Fibroblast of villous mesenchyme (primary cell): ENCODE measurements at regions not wholly inside any gene's neighbourhood (a gene's known extent, or its start where the extent isn't known, plus 50 kb on each side); places are given as distances from the start of the nearest gene placed in this dataset.

Source experiments
- DNase-seq: peaks from one replicate; pipeline ENCODE4 v3.0.0-alpha.2; 2010; ENCODE audit warnings: low read depth
- H3K4me3 ChIP-seq: 2 replicates; pipeline ENCODE4 v1.5.1; 2011; ENCODE audit warnings: low read depth, mild to moderate bottlenecking, low read length
- CTCF ChIP-seq: IDR thresholded peaks from 2 replicates; pipeline ENCODE4 v1.5.1; 2012; ENCODE audit warnings: low read depth, mild to moderate bottlenecking, low read length; ENCODE audit not compliant: insufficient read depth

GRCh38 chr6:140070846-140071473, 696.5 kb upstream of the CITED2 start:
- H3K4me3 ChIP-seq, result no peak overlapping the region
- DNase-seq, result peak; percentile 89
- TF ChIP-seq CTCF, result no peak

GRCh38 chr6:140069576-140069975, 695.1 kb upstream of the CITED2 start:
- DNase-seq, result no peak
- H3K4me3 ChIP-seq, result no peak overlapping the region
- TF ChIP-seq CTCF, result no peak

- DNase-seq, result no peak
- no peak overlapping the region for H3K4me3 ChIP-seq
- TF ChIP-seq CTCF, result no peak
These were observed 694.4 kb upstream of the CITED2 start for GRCh38 chr6:140068801-140069200.

- TF ChIP-seq CTCF, result no peak
- DNase-seq, result no peak
- H3K4me3 ChIP-seq, result no peak overlapping the region
These were observed 689.9 kb upstream of the CITED2 start for GRCh38 chr6:140064366-140064765.

GRCh38 chr6:140063021-140063399, 688.6 kb upstream of the CITED2 start:
- H3K4me3 ChIP-seq, result no peak overlapping the region
- no peak for DNase-seq
- no peak for TF ChIP-seq CTCF

- H3K4me3 ChIP-seq, result no peak overlapping the region
- TF ChIP-seq CTCF, result no peak
- peak; percentile 97 for DNase-seq
These were observed 687.9 kb upstream of the CITED2 start for GRCh38 chr6:140062043-140063020.
